Heart left ventricle (tissue), 16 donors: ENCODE measurements at regions not wholly inside any gene's neighbourhood (a gene's known extent, or its start where the extent isn't known, plus 50 kb on each side); places are given as distances from the start of the nearest gene placed in this dataset.
"Not testable (repeated sequence)": the region's sequence is repeated elsewhere in the genome, so short reads cannot be mapped to it uniquely, and the experiment has no call there.

Experiments used
- ATAC-seq, 4 donors: fragments of 200-7000 bp; cut with Tn5 transposase; one replicate each; pipeline ENCODE4 v1.9.1; 2020 to 2022; ENCODE audit warnings: moderate library complexity in 4 of 4, mild to moderate bottlenecking in 3 of 4, moderate number of reproducible peaks in 1 of 4
- DNase-seq, 5 donors: peaks; one replicate each; pipeline ENCODE4 v3.0.0-alpha.2; 2020
- H3K27ac ChIP-seq, 12 donors: fragments of 200-600 bp; sonication (generic) in 4 of 12; one replicate each; pipeline versions ENCODE4 v1.5.0 to v1.8.0; 2016 to 2022; ENCODE audit warnings: mild to moderate bottlenecking in 2 of 12
- H3K27me3 ChIP-seq, 9 donors: fragments of 200-600 bp; sonication (generic) in 2 of 9; one replicate each; pipeline versions ENCODE4 v1.5.1 to v1.8.0; 2016 to 2022; ENCODE audit warnings: mild to moderate bottlenecking in 3 of 9
- H3K36me3 ChIP-seq, 9 donors: fragments of 200-600 bp; sonication (generic) in 2 of 9; one replicate each; pipeline versions ENCODE4 v1.5.0 to v1.8.0; 2018 to 2022; ENCODE audit warnings: mild to moderate bottlenecking in 2 of 9
- H3K4me1 ChIP-seq, 12 donors: fragments of 200-600 bp; sonication (generic) in 4 of 12; one replicate each; pipeline versions ENCODE4 v1.5.0 to v1.8.0; 2016 to 2022; ENCODE audit warnings: mild to moderate bottlenecking in 3 of 12
- H3K4me3 ChIP-seq, 12 donors: fragments of 200-600 bp; sonication (generic) in 4 of 12; one replicate each; pipeline versions ENCODE4 v1.5.0 to v1.8.0; 2017 to 2022; ENCODE audit warnings: mild to moderate bottlenecking in 9 of 12, moderate library complexity in 4 of 12
- H3K9me3 ChIP-seq, 12 donors: fragments of 200-600 bp; sonication (generic) in 4 of 12; one replicate each; pipeline versions ENCODE4 v1.5.0 to v1.8.0; 2016 to 2022; ENCODE audit warnings: mild to moderate bottlenecking in 1 of 12
- CTCF ChIP-seq, 12 donors: fragments of 200-600 bp; sonication (generic) in 4 of 12; IDR thresholded peaks; one replicate each; pipeline versions ENCODE4 v1.5.0 to v1.8.0; 2018 to 2022; ENCODE audit warnings: antibody characterized with exemption in 12 of 12, mild to moderate bottlenecking in 5 of 12
- POLR2A ChIP-seq, 2 donors: fragments of 450-650 bp; IDR thresholded peaks; one replicate each; pipeline ENCODE4 v1.6.1; 2017; ENCODE audit warnings: antibody characterized with exemption in 2 of 2, mild to moderate bottlenecking in 2 of 2, moderate library complexity in 2 of 2
- WGBS, 4 donors: extraction: QIAGEN DNeasy Blood & Tissue Kit in 2 of 4; methylation state at CpG; one replicate each; pipeline versions ENCODE4 v1.1.5 to v1.1.7; 2013 to 2018; 5-methylcytosine and 5-hydroxymethylcytosine counted together
- intact Hi-C, 10 donors: fragments of 100-400 bp; cut with DNase I; formaldehyde crosslinking; loops; one replicate each; pipeline versions ENCODE4 v1.11.1 to v1.14.2; 2022
- donor health status: ischemic (EF 13 %, LVEDD 7.1; RV severe dilation, severe dysfunction).
- donor health status: healthy with polysubstance abuse.
- donor health status: DM: no; HTN: yes; CAD: no.
- donor health status: DM: no; HTN: no; CAD: no.
- donor health status: ischemic (EF 25% LVEDD 6.9; RV normal size, moderate dysfunction).
- donor health status: ischemic (EF 25% LVEDD 5.7; RV mildly dilated, moderate dysfunction).
- donor health status: healthy.
- donor health status: DM: yes; HTN: yes; CAD: no.
- donor health status: ischemic (EF 35%, LVEDD 5.7; RV mildly dilated, moderate dysfunction).
- donor health status: nonischemic (EF 11% LVEDD 7.7; RV severe dilation, severe dysfunction).
- donor health status: DM: yes; HTN: yes; CAD: no.
- donor health status: PGD.
- donor health status: ischemic (EF 29% LVEDD 5.4; RV normal size, mild dysfunction).
- donor health status: nonischemic (EF 23%, LVEDD 6.1; RV moderate dilation, normal function).

DNA sequence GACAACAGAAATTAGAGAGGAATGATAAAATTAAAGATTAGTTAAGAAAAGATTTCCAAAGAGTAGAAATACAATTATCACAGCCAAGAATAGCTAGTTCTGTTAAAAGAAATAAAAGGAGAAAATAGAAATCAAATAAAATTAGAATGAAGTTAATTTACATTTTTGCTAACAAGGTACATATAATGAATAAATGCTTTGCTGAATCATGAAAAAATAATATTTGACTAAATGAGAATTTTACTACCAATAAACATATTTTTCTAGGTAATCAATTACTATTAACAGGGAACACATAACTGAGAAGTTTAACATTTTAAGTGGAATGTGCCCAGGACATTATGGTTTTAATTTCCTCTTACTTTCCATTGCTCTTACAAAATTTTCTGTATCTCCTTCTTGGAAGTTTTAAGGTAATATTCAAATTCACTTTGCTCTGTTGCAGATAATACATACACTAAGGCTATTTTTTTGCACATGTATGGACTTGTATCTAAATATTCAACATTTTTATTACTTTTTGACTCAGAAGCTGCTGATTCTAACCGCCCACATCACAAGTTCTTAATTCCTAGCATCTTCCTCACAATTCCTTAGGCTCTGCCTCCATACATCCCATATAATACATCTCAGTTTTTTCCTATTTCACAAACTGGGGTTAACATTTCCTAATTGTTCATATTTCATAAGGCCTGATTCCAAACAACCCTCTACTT is 870.7 kb upstream of the INTU start:
- DNase-seq (no peak), ATAC-seq (no peak)
- H3K27ac ChIP-seq = no peak overlapping the region
- intact Hi-C loops = no loop called here
- H3K4me1 ChIP-seq = peaks cover 0 to 16% (median 0%) of the 10 kb centered on the region in 12 donors
- no peaks in the 10 kb centered on the region for H3K27me3 ChIP-seq
- H3K4me3 ChIP-seq = no peak overlapping the region
- TF ChIP-seq CTCF (IDR thresholded peaks at IDR 0.05) (no peak), POLR2A (IDR thresholded peaks at IDR 0.05) (no peak)
- WGBS, 4 donors = 90 to 94% (median 91%) methylated on average over 1 of the region's 1 CpG
- H3K9me3 ChIP-seq = no peaks in the 10 kb centered on the region
- no peaks in the 10 kb centered on the region for H3K36me3 ChIP-seq

GRCh38 chr4:126762663-126763247 is 870.0 kb upstream of the INTU start:
- no peak overlapping the region for H3K4me3 ChIP-seq
- intact Hi-C loops = no loop called here
- 80 to 92% (median 86%) methylated on average over 5 of the region's 5 CpGs for WGBS, 4 donors

GRCh38 chr4:126766241-126766640 is 866.5 kb upstream of the INTU start:
- Histone ChIP-seq H3K9me3 (peaks cover 0 to 5% (median 0%) of the 10 kb centered on the region in 12 donors), H3K4me3 (no peak overlapping the region), H3K4me1 (peaks cover 0 to 16% (median 0%) of the 10 kb centered on the region in 12 donors), H3K36me3 (no peaks in the 10 kb centered on the region), H3K27me3 (no peaks in the 10 kb centered on the region), H3K27ac (peak overlapping the region in 6 of 12 donors; percentile 3 to 60 (median 18))
- intact Hi-C loops = no loop called here
- WGBS, 4 donors = 4 to 13% (median 7%) methylated on average over 2 of the region's 2 CpGs
- DNase-seq (peak in 3 of 5 donors; percentile 20 to 35 (median 32)), ATAC-seq (peak; percentile 71 to 88 (median 82))
- TF ChIP-seq CTCF (IDR thresholded peaks at IDR 0.05) = no peak
- no peak for TF ChIP-seq POLR2A (IDR thresholded peaks at IDR 0.05)

More at GRCh38 chr4:126762663-126763247, 870.0 kb upstream of the INTU start:
- DNase-seq = no peak
- no peaks in the 10 kb centered on the region for H3K9me3 ChIP-seq
- H3K36me3 ChIP-seq = no peaks in the 10 kb centered on the region
- peaks cover 0 to 16% (median 0%) of the 10 kb centered on the region in 12 donors for H3K4me1 ChIP-seq
- TF ChIP-seq POLR2A (IDR thresholded peaks at IDR 0.05) (no peak), CTCF (IDR thresholded peaks at IDR 0.05) (no peak)
- no peaks in the 10 kb centered on the region for H3K27me3 ChIP-seq
- H3K27ac ChIP-seq = no peak overlapping the region
- no peak for ATAC-seq

- ATAC-seq (no peak), DNase-seq (no peak)
- Histone ChIP-seq H3K27ac (peak overlapping the region in 1 of 12 donors; percentile 9), H3K4me3 (no peak overlapping the region), H3K9me3 (peaks cover 0 to 5% (median 0%) of the 10 kb centered on the region in 12 donors), H3K27me3 (no peaks in the 10 kb centered on the region), H3K4me1 (peaks cover 0 to 26% (median 0%) of the 10 kb centered on the region in 12 donors), H3K36me3 (no peaks in the 10 kb centered on the region)
- TF ChIP-seq CTCF (IDR thresholded peaks at IDR 0.05) = no peak
- no peak for TF ChIP-seq POLR2A (IDR thresholded peaks at IDR 0.05)
- intact Hi-C loops = no loop called here
These were observed 864.4 kb upstream of the INTU start for GRCh38 chr4:126768338-126768737.

GRCh38 chr4:126770811-126771553 is 861.8 kb upstream of the INTU start:
- DNase-seq, H3K9me3 ChIP-seq, H3K4me3 ChIP-seq, H3K36me3 ChIP-seq, H3K27me3 ChIP-seq, H3K27ac ChIP-seq, ATAC-seq, intact Hi-C loops: not testable (repeated sequence)
- WGBS, 4 donors = 96 to 98% (median 96%) methylated on average over 10 to 46 of the region's 46 CpGs
- peaks cover 0 to 21% (median 0%) of the 10 kb centered on the region in 12 donors for H3K4me1 ChIP-seq

DNA sequence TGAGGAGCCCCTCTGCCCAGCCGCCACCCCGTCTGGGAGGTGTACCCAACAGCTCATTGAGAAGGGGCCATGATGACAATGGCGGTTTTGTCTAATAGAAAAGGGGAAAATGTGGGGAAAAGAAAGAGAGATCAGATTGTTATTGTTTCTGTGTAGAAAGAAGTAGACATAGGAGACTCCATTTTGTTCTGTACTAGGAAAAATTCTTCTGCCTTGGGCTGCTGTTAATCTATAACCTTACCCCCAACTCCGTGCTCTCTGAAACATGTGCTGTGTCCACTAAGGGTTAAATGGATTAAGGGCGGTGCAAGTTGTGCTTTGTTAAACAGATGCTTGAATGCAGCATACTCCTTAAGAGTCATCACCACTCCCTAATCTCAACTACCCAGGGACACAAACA is 861.1 kb upstream of the INTU start:
- Histone ChIP-seq H3K4me1 (peaks cover 0 to 22% (median 1%) of the 10 kb centered on the region in 12 donors), H3K27ac (peak overlapping the region in 2 of 12 donors; percentile 19 to 55)
- H3K27me3 ChIP-seq, H3K36me3 ChIP-seq, intact Hi-C loops, H3K4me3 ChIP-seq, ATAC-seq, DNase-seq, H3K9me3 ChIP-seq: not testable (repeated sequence)
- 49 to 73% (median 55%) methylated on average over 5 of the region's 5 CpGs for WGBS, 4 donors
